Mesendoderm (in vitro differentiated cells): ENCODE measurements at regions not wholly inside any gene's neighbourhood (a gene's known extent, or its start where the extent isn't known, plus 50 kb on each side); places are given as distances from the start of the nearest gene placed in this dataset.

ENCODE experiments used
- DNase-seq: peaks from one replicate; pipeline ENCODE4 v3.0.0; 2013
- H2AK5ac ChIP-seq: 2 replicates; pipeline ENCODE4 v1.6.1; 2013; ENCODE audit warnings: low read length, inconsistent platforms
- H2BK120ac ChIP-seq: 2 replicates; pipeline ENCODE4 v1.6.1; 2013; ENCODE audit warnings: low read depth, mild to moderate bottlenecking, low read length, moderate library complexity, mixed read lengths
- H2BK15ac ChIP-seq: replicated peaks from 2 replicates; pipeline ENCODE4 v1.6.1; 2013; ENCODE audit warnings: low read depth, mild to moderate bottlenecking, moderate library complexity
- H2BK5ac ChIP-seq: 2 replicates; pipeline ENCODE4 v1.6.1; 2013; ENCODE audit warnings: low read length, inconsistent platforms
- H3K18ac ChIP-seq: 2 replicates; pipeline ENCODE4 v1.6.1; 2013; ENCODE audit warnings: mild to moderate bottlenecking, low read length, mixed read lengths
- H3K23ac ChIP-seq: one replicate; pipeline ENCODE4 v1.6.1; 2013; ENCODE audit warnings: low read length
- H3K27ac ChIP-seq: 2 replicates; pipeline ENCODE4 v1.5.1; 2013; ENCODE audit warnings: low read depth, mild to moderate bottlenecking, inconsistent platforms, low read length, moderate library complexity
- H3K27me3 ChIP-seq: 2 replicates; pipeline ENCODE4 v1.6.1; 2013; ENCODE audit warnings: low read length, control low read depth, mild to moderate bottlenecking, inconsistent platforms; ENCODE audit not compliant: insufficient read depth, poor library complexity
- H3K36me3 ChIP-seq: 2 replicates; pipeline ENCODE4 v1.6.1; 2013; ENCODE audit warnings: low read length, inconsistent platforms; ENCODE audit not compliant: control insufficient read depth, insufficient read depth
- H3K4ac ChIP-seq: one replicate; pipeline ENCODE4 v1.6.1; 2013; ENCODE audit warnings: low read depth, mild to moderate bottlenecking, low read length, moderate library complexity
- H3K4me1 ChIP-seq: 2 replicates; pipeline ENCODE4 v1.6.1; 2013; ENCODE audit warnings: low read depth, low read length, inconsistent platforms; ENCODE audit not compliant: control insufficient read depth
- H3K4me2 ChIP-seq: 2 replicates; pipeline ENCODE4 v1.6.1; 2013; ENCODE audit warnings: low read length
- H3K4me3 ChIP-seq: 2 replicates; pipeline ENCODE4 v1.5.1; 2013; ENCODE audit warnings: mild to moderate bottlenecking, low read length
- H3K56ac ChIP-seq: one replicate; pipeline ENCODE4 v1.6.1; 2013; ENCODE audit warnings: low read length
- H3K79me1 ChIP-seq: 2 replicates; pipeline ENCODE4 v1.6.1; 2013; ENCODE audit warnings: low read length, inconsistent platforms
- H3K79me2 ChIP-seq: 2 replicates; pipeline ENCODE4 v1.6.1; 2013; ENCODE audit warnings: mild to moderate bottlenecking, low read length; ENCODE audit not compliant: control insufficient read depth, insufficient read depth
- H3K9ac ChIP-seq: 2 replicates; pipeline ENCODE4 v1.6.1; 2013; ENCODE audit warnings: low read length, inconsistent platforms
- H4K5ac ChIP-seq: one replicate; pipeline ENCODE4 v1.6.1; 2013; ENCODE audit warnings: low read length
- H4K8ac ChIP-seq: one replicate; pipeline ENCODE4 v1.6.1; 2013; ENCODE audit warnings: low read depth, mild to moderate bottlenecking, control low read depth, low read length, moderate library complexity
- WGBS: extraction: QIAGEN DNeasy Blood & Tissue Kit; methylation state at CpG from one replicate; pipeline ENCODE4 v1.1.7; 2013; ENCODE audit warnings: low lambda C conversion rate, missing lambda C conversion rate; ENCODE audit not compliant: insufficient coverage; ENCODE audit errors: extremely low coverage; 5-methylcytosine and 5-hydroxymethylcytosine counted together

DNA sequence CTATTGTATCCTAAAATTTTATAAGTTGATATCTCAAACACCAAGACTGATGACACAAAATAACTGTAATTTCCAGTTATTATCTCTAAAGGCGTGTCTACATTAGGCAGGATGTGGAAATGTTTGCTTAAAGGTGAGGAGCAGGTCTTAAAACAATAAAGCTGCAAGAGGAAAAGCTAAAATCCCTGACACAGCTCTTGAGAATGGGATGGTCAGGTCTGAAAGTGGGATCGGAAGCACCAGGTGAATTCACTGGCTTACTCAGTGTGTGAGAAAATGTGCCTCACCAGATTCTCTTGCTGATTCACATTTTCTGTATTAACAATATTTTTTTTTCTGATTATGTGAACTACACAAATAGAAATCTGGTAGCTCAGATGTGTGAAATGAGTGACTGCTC lies 421.9 kb upstream of the ADAMTS5 start:
- Histone ChIP-seq H2BK5ac (no peak overlapping the region), H3K23ac (no peak overlapping the region), H3K18ac (no peak overlapping the region), H3K79me2 (no peaks in the 10 kb centered on the region), H2BK120ac (no peak overlapping the region), H3K4me2 (no peak overlapping the region), H3K27ac (no peak overlapping the region), H3K4ac (no peak overlapping the region), H3K9ac (no peak overlapping the region), H4K8ac (no peak overlapping the region), H3K4me3 (no peak overlapping the region), H2AK5ac (no peak overlapping the region), H3K36me3 (no peaks in the 10 kb centered on the region), H3K4me1 (no peaks in the 10 kb centered on the region), H3K27me3 (no peaks in the 10 kb centered on the region), H3K79me1 (no peaks in the 10 kb centered on the region), H3K56ac (no peak overlapping the region), H4K5ac (no peak overlapping the region), H2BK15ac (no peak overlapping the region)
- no peak for DNase-seq
- WGBS = no CpG with 5 or more reads among the region's 2 CpGs

DNA sequence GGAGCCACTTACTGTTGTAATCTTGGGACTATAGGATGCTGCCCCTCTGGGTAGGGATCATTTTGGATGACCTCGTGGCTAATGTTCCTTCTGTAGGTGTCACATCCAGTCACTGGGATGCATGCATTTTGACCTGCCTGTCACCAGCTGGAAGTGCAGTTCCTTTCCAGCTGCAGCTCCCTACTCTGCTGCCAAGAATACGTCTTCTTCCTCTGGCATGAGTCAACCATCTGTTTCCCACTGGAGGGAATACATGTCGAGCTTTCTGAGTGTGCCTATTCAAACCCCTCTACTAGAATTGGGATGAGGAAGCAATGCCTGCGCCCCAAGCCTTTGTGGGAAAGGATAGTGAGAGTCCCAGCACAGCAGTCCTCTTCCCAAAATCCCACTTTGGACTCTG lies 415.5 kb upstream of the ADAMTS5 start:
- H4K8ac ChIP-seq = no peak overlapping the region
- H2BK5ac ChIP-seq = no peak overlapping the region

DNA sequence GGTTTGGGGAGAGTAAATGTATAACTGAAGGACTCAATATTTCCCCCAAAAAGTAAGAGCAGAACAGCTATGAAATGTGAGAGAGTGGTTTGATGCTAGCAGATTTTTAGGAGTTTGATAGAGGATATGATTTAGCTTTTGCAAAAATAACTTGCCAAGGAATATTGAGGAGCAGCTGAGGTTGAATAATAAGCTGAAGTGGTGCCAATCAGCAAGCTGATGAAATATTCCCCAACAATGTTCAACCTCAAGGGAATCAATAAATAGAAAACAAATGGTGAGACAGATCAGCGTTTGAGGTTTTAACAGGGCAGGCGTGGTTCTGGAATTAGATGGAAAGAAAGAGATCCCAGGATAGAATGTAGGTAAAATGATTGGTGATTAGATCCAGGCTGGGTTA lies 413.4 kb upstream of the ADAMTS5 start:
- H3K4me2 ChIP-seq = no peak overlapping the region
- H3K18ac ChIP-seq = peak overlapping the region; percentile 68
- no CpG with 5 or more reads among the region's 2 CpGs for WGBS
- H3K9ac ChIP-seq = no peak overlapping the region
- no peak overlapping the region for H2BK15ac ChIP-seq
- no peaks in the 10 kb centered on the region for H3K36me3 ChIP-seq
- H2BK5ac ChIP-seq = no peak overlapping the region
- no peak overlapping the region for H2BK120ac ChIP-seq
- no peak overlapping the region for H3K23ac ChIP-seq
- H3K4me1 ChIP-seq = no peaks in the 10 kb centered on the region
- no peak overlapping the region for H3K27ac ChIP-seq
- no peak overlapping the region for H4K8ac ChIP-seq
- H3K4me3 ChIP-seq = no peak overlapping the region
- no peaks in the 10 kb centered on the region for H3K27me3 ChIP-seq
- no peaks in the 10 kb centered on the region for H3K79me2 ChIP-seq
- no peak for DNase-seq
- H3K4ac ChIP-seq = no peak overlapping the region
- no peak overlapping the region for H3K56ac ChIP-seq
- H3K79me1 ChIP-seq = no peaks in the 10 kb centered on the region
- no peak overlapping the region for H4K5ac ChIP-seq
- no peak overlapping the region for H2AK5ac ChIP-seq

More for the DNA sequence above, 415.5 kb upstream of the ADAMTS5 start:
- Histone ChIP-seq H3K4me2 (no peak overlapping the region), H3K4me3 (no peak overlapping the region), H3K27me3 (no peaks in the 10 kb centered on the region), H4K5ac (no peak overlapping the region), H3K23ac (no peak overlapping the region), H3K9ac (no peak overlapping the region), H3K27ac (no peak overlapping the region), H3K79me2 (no peaks in the 10 kb centered on the region), H2BK15ac (no peak overlapping the region), H3K79me1 (no peaks in the 10 kb centered on the region), H2BK120ac (no peak overlapping the region), H3K36me3 (no peaks in the 10 kb centered on the region), H3K56ac (no peak overlapping the region), H3K4ac (no peak overlapping the region), H2AK5ac (no peak overlapping the region), H3K4me1 (no peaks in the 10 kb centered on the region), H3K18ac (no peak overlapping the region)
- DNase-seq = no peak
- WGBS = no CpG with 5 or more reads among the region's 4 CpGs

DNA sequence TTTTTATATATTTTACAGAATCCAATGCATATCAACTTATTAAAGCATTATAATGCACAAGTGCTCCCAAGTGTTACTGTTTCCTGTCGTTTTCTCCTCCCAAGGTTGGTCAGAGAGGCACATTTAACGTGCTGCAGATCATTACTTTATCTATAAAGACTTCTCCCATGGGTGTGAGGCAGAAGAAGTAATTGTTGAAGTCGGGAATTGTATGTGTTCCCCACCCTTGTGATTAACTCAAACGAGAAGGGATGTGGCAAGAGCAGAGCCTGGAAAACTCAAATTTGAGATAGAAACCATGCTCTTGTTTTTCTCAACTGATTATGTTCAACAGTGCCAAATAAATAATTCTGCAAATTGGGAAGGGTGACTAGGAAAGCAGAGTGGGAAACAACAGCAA lies 412.5 kb upstream of the ADAMTS5 start:
- no peaks in the 10 kb centered on the region for H3K79me2 ChIP-seq
- no peak overlapping the region for H3K4me3 ChIP-seq
- WGBS = no CpG with 5 or more reads among the region's 4 CpGs

DNA sequence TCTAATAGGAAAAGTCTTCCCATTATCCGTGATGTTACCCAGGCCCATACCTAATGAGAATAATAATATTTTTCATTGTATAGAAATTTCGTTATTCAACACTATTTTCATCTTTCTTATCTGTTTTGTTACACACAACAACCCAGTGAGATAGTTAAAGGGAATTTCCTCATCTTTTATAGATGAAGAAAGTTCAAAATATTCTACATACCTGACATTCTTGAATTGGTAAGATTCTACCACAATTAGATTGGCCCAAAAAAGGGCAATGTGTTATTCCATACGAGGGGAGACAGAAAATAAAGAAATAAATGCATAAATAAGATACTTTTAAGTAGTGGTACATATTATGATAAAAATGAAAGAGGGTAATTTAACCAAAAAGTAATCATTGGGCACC lies 405.5 kb upstream of the ADAMTS5 start:
- DNase-seq = peak; percentile 17
- H3K27ac ChIP-seq = no peak overlapping the region
- no peak overlapping the region for H3K9ac ChIP-seq
- H3K27me3 ChIP-seq = no peaks in the 10 kb centered on the region
- H2BK120ac ChIP-seq = no peak overlapping the region
- H3K4me2 ChIP-seq = no peak overlapping the region
- no peak overlapping the region for H3K56ac ChIP-seq
- H4K8ac ChIP-seq = no peak overlapping the region
- no peak overlapping the region for H3K4me3 ChIP-seq
- no peak overlapping the region for H2BK5ac ChIP-seq
- no CpG with 5 or more reads among the region's 3 CpGs for WGBS
- no peaks in the 10 kb centered on the region for H3K4me1 ChIP-seq
- no peak overlapping the region for H3K23ac ChIP-seq
- H2BK15ac ChIP-seq = no peak overlapping the region
- no peak overlapping the region for H3K18ac ChIP-seq
- no peak overlapping the region for H3K4ac ChIP-seq
- no peak overlapping the region for H4K5ac ChIP-seq
- no peaks in the 10 kb centered on the region for H3K79me1 ChIP-seq
- H3K79me2 ChIP-seq = no peaks in the 10 kb centered on the region
- H3K36me3 ChIP-seq = no peaks in the 10 kb centered on the region
- no peak overlapping the region for H2AK5ac ChIP-seq

More for the DNA sequence above, 412.5 kb upstream of the ADAMTS5 start:
- Histone ChIP-seq H3K4me2 (no peak overlapping the region), H3K27ac (no peak overlapping the region), H3K4me1 (no peaks in the 10 kb centered on the region), H3K18ac (no peak overlapping the region), H3K9ac (no peak overlapping the region), H3K23ac (no peak overlapping the region), H2BK5ac (no peak overlapping the region), H3K27me3 (no peaks in the 10 kb centered on the region), H2BK15ac (no peak overlapping the region), H4K8ac (no peak overlapping the region), H4K5ac (no peak overlapping the region), H3K56ac (no peak overlapping the region), H2AK5ac (no peak overlapping the region), H3K36me3 (no peaks in the 10 kb centered on the region), H3K4ac (no peak overlapping the region), H2BK120ac (no peak overlapping the region), H3K79me1 (no peaks in the 10 kb centered on the region)
- no peak for DNase-seq

DNA sequence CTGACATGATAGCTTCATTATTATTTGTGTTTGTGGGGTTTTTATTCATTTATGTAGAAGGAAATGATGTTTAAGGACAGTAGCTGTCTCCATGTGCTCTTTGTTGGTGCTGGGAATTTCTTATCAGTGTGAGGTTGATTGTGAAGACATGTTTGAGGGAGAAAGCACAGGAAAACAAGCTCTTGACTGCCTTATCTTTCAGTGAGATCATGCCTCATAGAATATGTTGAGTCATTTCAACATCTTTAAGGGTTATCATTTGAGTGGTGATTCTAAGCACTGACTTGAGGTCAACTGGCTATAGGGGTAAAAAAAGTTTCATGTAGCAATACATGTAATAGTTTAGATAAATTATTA lies 405.1 kb upstream of the ADAMTS5 start:
- Histone ChIP-seq H3K4me1 (peaks cover under 1% of the 10 kb centered on the region), H3K36me3 (no peaks in the 10 kb centered on the region), H3K18ac (no peak overlapping the region), H2AK5ac (no peak overlapping the region), H2BK15ac (no peak overlapping the region), H3K23ac (no peak overlapping the region), H4K5ac (no peak overlapping the region), H3K4me3 (no peak overlapping the region), H3K4me2 (no peak overlapping the region), H2BK5ac (no peak overlapping the region), H3K79me1 (no peaks in the 10 kb centered on the region), H3K27ac (no peak overlapping the region), H3K27me3 (no peaks in the 10 kb centered on the region), H4K8ac (no peak overlapping the region), H3K4ac (no peak overlapping the region), H2BK120ac (no peak overlapping the region), H3K9ac (no peak overlapping the region), H3K79me2 (no peaks in the 10 kb centered on the region), H3K56ac (no peak overlapping the region)
- peak; percentile 95 for DNase-seq
